T-cell (primary cell): ENCODE measurements at regions not wholly inside any gene's neighbourhood (a gene's known extent, or its start where the extent isn't known, plus 50 kb on each side); places are given as distances from the start of the nearest gene placed in this dataset.

Experiments
- ATAC-seq, 4 experiments: fragments of 200-7000 bp in 3 of 4; fragments of 150-1000 bp in 1 of 4; cut with Tn5 transposase; replicated peaks in 1 of 4; 1 replicate in 3 of 4; 2 replicates in 1 of 4; pipeline ENCODE4 v1.10.0; 2021; ENCODE audit warnings: moderate library complexity in 3 of 4, mild to moderate bottlenecking in 2 of 4, moderate number of reproducible peaks in 1 of 4
- CTCF ChIA-PET, 2 donors: fragments of 300-600 bp; sonication (Branson Sonifier 250); formaldehyde crosslinking; loops; one replicate each; lab custom pipeline; 2022; ENCODE audit warnings: antibody characterized with exemption in 2 of 2; lab: Charles Lee
- POLR2A ChIA-PET, 2 donors: fragments of 300-600 bp; sonication (Branson Sonifier 250); formaldehyde crosslinking; loops; one replicate each; lab custom pipeline; 2022; ENCODE audit warnings: antibody characterized with exemption in 2 of 2; lab: Charles Lee
- DNase-seq, 35 experiments: peaks; one replicate each; pipeline versions ENCODE4 v3.0.0 to v3.0.0-alpha.2; 2013 to 2023
- H3K27ac ChIP-seq: one replicate; pipeline ENCODE4 v1.5.1; 2013; ENCODE audit warnings: low read length
- H3K27me3 ChIP-seq, 2 experiments: replicated peaks in 1 of 2; 1 replicate in 1 of 2; 2 replicates in 1 of 2; pipeline versions ENCODE4 v1.6.1 to v1.7.0; 2013; ENCODE audit warnings: low read length in 1 of 2, mixed read lengths in 1 of 2; ENCODE audit not compliant: control insufficient read depth in 2 of 2, insufficient read depth in 2 of 2; ENCODE audit errors: extremely low read depth in 1 of 2
- H3K36me3 ChIP-seq, 2 donors: 1 replicate in 1 of 2; 2 replicates in 1 of 2; pipeline versions ENCODE4 v1.6.1 to v1.7.0; 2013; ENCODE audit warnings: low read length in 1 of 2; ENCODE audit not compliant: control insufficient read depth in 2 of 2, insufficient read depth in 1 of 2; ENCODE audit errors: extremely low read depth in 1 of 2
- H3K4me1 ChIP-seq, 2 experiments: 1 replicate in 1 of 2; 2 replicates in 1 of 2; pipeline versions ENCODE4 v1.6.1 to v1.7.0; 2013; ENCODE audit warnings: low read length in 2 of 2, mixed read lengths in 1 of 2; ENCODE audit not compliant: insufficient read depth in 2 of 2, control insufficient read depth in 1 of 2; ENCODE audit errors: extremely low read depth in 1 of 2
- H3K4me3 ChIP-seq, 2 donors: 1 replicate in 1 of 2; 2 replicates in 1 of 2; pipeline versions ENCODE4 v1.5.1 to v1.7.0; 2013; ENCODE audit warnings: mild to moderate bottlenecking in 2 of 2, low read length in 1 of 2, moderate library complexity in 1 of 2; ENCODE audit not compliant: control insufficient read depth in 1 of 2; ENCODE audit errors: extremely low read depth in 1 of 2
- H3K9me3 ChIP-seq: 2 replicates; pipeline ENCODE4 v1.7.0; 2013
- H3K27ac Mint-ChIP-seq, 2 donors: one replicate each; pipeline ENCODE4 v1.8.0; 2020 to 2021; ENCODE audit warnings: mild to moderate bottlenecking in 2 of 2, mixed read lengths in 2 of 2
- H3K27me3 Mint-ChIP-seq, 2 donors: one replicate each; pipeline ENCODE4 v1.8.0; 2021 to 2022; ENCODE audit warnings: mixed read lengths in 2 of 2
- H3K36me3 Mint-ChIP-seq: one replicate; pipeline ENCODE4 v1.8.0; 2021; ENCODE audit warnings: mixed read lengths
- H3K4me1 Mint-ChIP-seq, 3 donors: one replicate each; pipeline ENCODE4 v1.8.0; 2020 to 2022; ENCODE audit warnings: mixed read lengths in 3 of 3, mild to moderate bottlenecking in 1 of 3
- H3K4me3 Mint-ChIP-seq, 3 donors: one replicate each; pipeline ENCODE4 v1.8.0; 2020 to 2022; ENCODE audit warnings: mild to moderate bottlenecking in 3 of 3, mixed read lengths in 3 of 3, moderate library complexity in 3 of 3
- H3K9me3 Mint-ChIP-seq, 3 donors: one replicate each; pipeline ENCODE4 v1.8.0; 2020 to 2022; ENCODE audit warnings: mixed read lengths in 3 of 3
- WGBS: methylation state at CpG from one replicate; pipeline ENCODE4 v1.1.5; 2013; ENCODE audit warnings: missing lambda C conversion rate; ENCODE audit not compliant: insufficient coverage; 5-methylcytosine and 5-hydroxymethylcytosine counted together

- Mint-ChIP-seq H3K9me3 (no peaks in the 10 kb centered on the region), H3K27ac (no peak overlapping the region), H3K27me3 (no peaks in the 10 kb centered on the region), H3K4me3 (no peak overlapping the region), H3K4me1 (peaks cover 21 to 49% (median 30%) of the 10 kb centered on the region in 3 donors), H3K36me3 (peaks cover 3% of the 10 kb centered on the region)
- ATAC-seq (peak in 1 of 4 experiments; percentile 55), DNase-seq (no peak)
- POLR2A ChIA-PET: interaction anchor here (0.6 kb wide), 2 partner anchors 61 to 95 kb away, joined by 3 to 5 read pairs; no protein-coding TSS in a partner anchor
- H3K27me3 ChIP-seq: peaks cover 0 to 4% of the 10 kb centered on the region in 2 experiments
- no peaks in the 10 kb centered on the region for H3K4me1 ChIP-seq
- no peaks in the 10 kb centered on the region for H3K36me3 ChIP-seq
- no peaks in the 10 kb centered on the region for H3K9me3 ChIP-seq
- H3K4me3 ChIP-seq: no peak overlapping the region
- H3K27ac ChIP-seq: no peak overlapping the region
- no CpG with 5 or more reads among the region's 2 CpGs for WGBS
- CTCF ChIA-PET: no interaction called here
Observed at GRCh38 chr12:123089631-123090353, 61.1 kb downstream of the PITPNM2 start.

- no peak for ATAC-seq
- no peak overlapping the region for H3K27ac Mint-ChIP-seq
Observed at GRCh38 chr12:123089140-123089539, 61.8 kb downstream of the PITPNM2 start.

DNA sequence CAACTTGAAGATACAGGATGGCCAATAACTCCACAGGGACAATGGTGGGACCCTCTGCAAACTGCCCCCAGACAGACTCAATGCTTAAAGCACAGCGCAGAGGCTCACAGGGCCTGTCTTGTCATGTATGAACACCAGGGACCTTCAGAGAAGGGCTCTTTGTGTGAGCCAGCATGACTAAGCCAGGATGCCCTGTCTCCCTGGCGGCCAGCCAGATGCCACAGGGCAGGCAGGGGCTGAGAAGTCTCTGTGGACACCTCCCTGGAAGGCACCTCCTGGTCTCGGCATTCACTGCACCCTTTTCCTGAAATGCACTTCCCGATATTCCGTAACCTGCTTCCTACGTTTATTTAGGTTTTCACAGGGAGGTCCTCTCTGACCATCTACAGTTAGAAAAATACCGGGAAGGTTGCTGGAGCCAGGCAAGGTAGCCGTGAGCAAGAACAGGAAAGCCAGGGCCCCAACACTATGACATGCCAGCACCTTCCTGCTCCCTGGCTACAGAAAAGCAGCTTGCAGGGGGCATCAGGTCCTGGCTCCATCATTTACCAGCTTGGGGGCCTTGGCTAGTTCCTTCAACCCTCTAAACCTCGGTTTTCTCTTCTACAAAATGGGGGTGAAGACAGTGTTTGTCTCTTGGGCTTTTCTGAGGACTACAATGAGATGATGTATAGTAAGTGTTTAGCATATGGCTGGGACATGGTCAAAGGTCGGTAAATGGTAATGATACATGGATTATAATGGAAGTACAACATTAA is 65.0 kb downstream of the PITPNM2 start:
- Histone ChIP-seq H3K27me3 (peaks cover 0 to 4% of the 10 kb centered on the region in 2 experiments), H3K4me1 (peaks cover 0 to 13% of the 10 kb centered on the region in 2 experiments), H3K36me3 (no peaks in the 10 kb centered on the region), H3K27ac (no peak overlapping the region), H3K9me3 (no peaks in the 10 kb centered on the region), H3K4me3 (no peak overlapping the region)
- DNase-seq (no peak), ATAC-seq (peak in 2 of 4 experiments; percentile 40 to 53)
- CTCF ChIA-PET: no interaction called here
- Mint-ChIP-seq H3K36me3 (no peaks in the 10 kb centered on the region), H3K4me1 (peaks cover 24 to 61% (median 31%) of the 10 kb centered on the region in 3 donors), H3K27ac (no peak overlapping the region), H3K9me3 (no peaks in the 10 kb centered on the region), H3K4me3 (no peak overlapping the region), H3K27me3 (no peaks in the 10 kb centered on the region)
- 86% methylated on average over 9 of the region's 10 CpGs for WGBS
- POLR2A ChIA-PET: no interaction called here

More at GRCh38 chr12:123089140-123089539, 61.8 kb downstream of the PITPNM2 start:
- DNase-seq: no peak
- peaks cover 24 to 51% (median 33%) of the 10 kb centered on the region in 3 donors for H3K4me1 Mint-ChIP-seq
- H3K27me3 Mint-ChIP-seq: no peaks in the 10 kb centered on the region
- Histone ChIP-seq H3K4me1 (peaks cover 0 to 4% of the 10 kb centered on the region in 2 experiments), H3K36me3 (no peaks in the 10 kb centered on the region), H3K4me3 (no peak overlapping the region), H3K27ac (no peak overlapping the region), H3K9me3 (no peaks in the 10 kb centered on the region), H3K27me3 (peaks cover 0 to 4% of the 10 kb centered on the region in 2 experiments)
- ChIA-PET POLR2A (interaction anchor here (0.6 kb wide), 3 partner anchors 60 to 209 kb away, joined by 3 to 5 read pairs (median 3); no protein-coding TSS in a partner anchor), CTCF (no interaction called here)
- no peaks in the 10 kb centered on the region for H3K36me3 Mint-ChIP-seq
- H3K9me3 Mint-ChIP-seq: no peaks in the 10 kb centered on the region
- no peak overlapping the region for H3K4me3 Mint-ChIP-seq
- WGBS: 84% methylated on average over 4 of the region's 6 CpGs

DNA sequence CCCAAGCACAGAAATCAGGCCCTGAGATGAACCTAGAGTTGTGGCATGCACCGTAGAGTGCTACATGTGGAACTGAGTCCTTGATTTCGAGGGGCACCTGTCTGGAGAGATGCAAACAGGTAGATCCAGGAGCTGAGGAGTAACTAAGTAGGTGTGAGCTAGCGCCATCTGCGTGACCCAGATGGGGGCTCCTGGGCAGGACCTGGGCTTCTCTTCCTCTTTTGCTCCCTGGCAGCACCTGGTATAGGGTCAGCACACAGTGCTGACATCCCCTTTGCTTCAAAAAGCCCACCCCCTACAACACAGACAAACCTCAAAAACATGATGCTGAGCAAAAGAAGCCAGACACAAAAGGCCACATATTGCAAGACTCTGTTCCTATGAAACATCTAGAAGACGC is 65.8 kb downstream of the PITPNM2 start:
- H3K4me1 ChIP-seq: peaks cover 0 to 13% of the 10 kb centered on the region in 2 experiments
- no peaks in the 10 kb centered on the region for H3K9me3 ChIP-seq
- Mint-ChIP-seq H3K4me1 (peaks cover 23 to 61% (median 31%) of the 10 kb centered on the region in 3 donors), H3K27ac (no peak overlapping the region), H3K36me3 (no peaks in the 10 kb centered on the region), H3K9me3 (no peaks in the 10 kb centered on the region), H3K27me3 (no peaks in the 10 kb centered on the region), H3K4me3 (no peak overlapping the region)
- no peak for DNase-seq
- ChIA-PET POLR2A (no interaction called here), CTCF (no interaction called here)
- no peak overlapping the region for H3K4me3 ChIP-seq
- H3K36me3 ChIP-seq: no peaks in the 10 kb centered on the region
- no peak for ATAC-seq
- WGBS: 100% methylated on average over 5 of the region's 5 CpGs
- no peak overlapping the region for H3K27ac ChIP-seq
- peaks cover 0 to 4% of the 10 kb centered on the region in 2 experiments for H3K27me3 ChIP-seq

DNA sequence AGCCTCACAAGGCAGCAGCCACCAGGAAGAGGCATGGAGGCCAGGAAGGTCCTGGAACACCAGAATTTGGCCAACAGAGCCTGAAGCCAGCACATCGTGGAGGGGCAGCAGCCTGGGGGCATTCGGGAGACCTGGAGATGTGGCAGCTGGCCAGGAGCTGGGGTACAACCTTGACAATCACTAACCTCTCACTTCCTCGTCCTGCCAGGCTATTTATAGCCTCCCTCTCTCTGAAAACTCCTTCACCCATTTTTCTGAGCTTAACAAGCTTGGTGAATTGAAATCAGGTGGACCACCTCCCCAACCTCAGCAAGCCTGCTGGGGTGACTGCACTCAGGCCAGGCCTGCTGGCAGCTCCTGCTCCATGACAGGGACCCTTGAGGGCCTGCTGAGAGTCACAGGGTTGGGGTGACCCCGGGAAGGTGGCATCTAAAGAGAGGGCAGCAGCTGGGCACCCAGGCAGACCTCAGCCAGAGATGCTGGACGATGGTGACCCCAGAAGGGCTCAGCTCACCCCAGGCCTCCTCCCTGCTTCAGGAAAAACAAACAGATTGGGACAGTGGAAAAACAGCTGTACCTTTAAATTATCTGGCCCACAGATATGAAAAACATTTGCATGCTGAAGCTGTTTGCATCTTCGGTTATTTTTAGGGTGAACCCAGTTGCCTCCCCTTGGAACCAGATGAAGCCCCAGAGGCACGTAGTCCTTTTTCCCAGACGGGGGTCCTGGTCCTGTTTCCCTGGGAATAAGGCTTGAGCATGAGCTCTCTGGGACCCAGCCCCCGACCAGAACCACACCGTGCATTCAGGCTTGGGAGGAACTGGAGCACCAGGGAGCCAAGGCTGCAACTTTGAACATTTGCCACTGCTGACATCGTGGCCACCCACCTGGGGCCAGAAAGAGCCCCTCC is 67.0 kb downstream of the PITPNM2 start:
- no peaks in the 10 kb centered on the region for H3K9me3 Mint-ChIP-seq
- Histone ChIP-seq H3K27ac (no peak overlapping the region), H3K9me3 (no peaks in the 10 kb centered on the region), H3K4me1 (peaks cover 0 to 13% of the 10 kb centered on the region in 2 experiments), H3K27me3 (peaks cover 0 to 4% of the 10 kb centered on the region in 2 experiments), H3K36me3 (no peaks in the 10 kb centered on the region), H3K4me3 (no peak overlapping the region)
- ATAC-seq: no peak
- ChIA-PET POLR2A (no interaction called here), CTCF (interaction anchor here (0.6 to 0.7 kb wide), 2 partner anchors 25 to 235 kb away, joined by 3 to 4 read pairs; no protein-coding TSS in a partner anchor)
- 82% methylated on average over 10 of the region's 11 CpGs for WGBS
- H3K36me3 Mint-ChIP-seq: no peaks in the 10 kb centered on the region
- DNase-seq: no peak
- no peak overlapping the region for H3K4me3 Mint-ChIP-seq
- peaks cover 18 to 58% (median 31%) of the 10 kb centered on the region in 3 donors for H3K4me1 Mint-ChIP-seq
- no peaks in the 10 kb centered on the region for H3K27me3 Mint-ChIP-seq
- H3K27ac Mint-ChIP-seq: no peak overlapping the region

- H3K9me3 ChIP-seq: no peaks in the 10 kb centered on the region
- H3K27me3 Mint-ChIP-seq: no peaks in the 10 kb centered on the region
- no peaks in the 10 kb centered on the region for H3K36me3 Mint-ChIP-seq
- peaks cover 14 to 36% of the 10 kb centered on the region in 2 experiments for H3K4me1 ChIP-seq
- no peaks in the 10 kb centered on the region for H3K36me3 ChIP-seq
- H3K27ac Mint-ChIP-seq: peak overlapping the region in 1 of 2 donors; percentile 33
- H3K27ac ChIP-seq: no peak overlapping the region
- H3K4me3 ChIP-seq: no peak overlapping the region
- no peak overlapping the region for H3K4me3 Mint-ChIP-seq
- no peaks in the 10 kb centered on the region for H3K27me3 ChIP-seq
- POLR2A ChIA-PET: no interaction called here
- CTCF ChIA-PET: no interaction called here
- no peak for DNase-seq
- H3K9me3 Mint-ChIP-seq: no peaks in the 10 kb centered on the region
- peaks cover 36 to 63% (median 51%) of the 10 kb centered on the region in 3 donors for H3K4me1 Mint-ChIP-seq
- WGBS: 86% methylated on average over 2 of the region's 4 CpGs
- no peak for ATAC-seq
Observed at GRCh38 chr12:123080634-123081033, 70.3 kb downstream of the PITPNM2 start.
